HEK293 (cell line): ENCODE measurements at regions not wholly inside any gene's neighbourhood (a gene's known extent, or its start where the extent isn't known, plus 50 kb on each side); places are given as distances from the start of the nearest gene placed in this dataset.

Experiments
- CTCF ChIA-PET: fragments of 350-600 bp; formaldehyde crosslinking; extraction: SDS; loops from one replicate; lab custom pipeline; 2021; ENCODE audit warnings: antibody characterized with exemption; lab: Yijun Ruan, JAX
- POLR2A ChIA-PET: fragments of 300-600 bp; formaldehyde crosslinking; extraction: SDS; loops from one replicate; lab custom pipeline; 2020; ENCODE audit warnings: antibody characterized with exemption, inconsistent platforms; lab: Yijun Ruan, JAX
- H3K27ac ChIP-seq: fragments of 200-500 bp; sonication (Bioruptor generic); 2 replicates; pipeline ENCODE4 v1.5.1; 2014; ENCODE audit warnings: low read depth, low read length, control low read depth, inconsistent platforms; ENCODE audit errors: extremely low read depth
- H3K36me3 ChIP-seq, 2 experiments: fragments of 200-500 bp in 1 of 2; sonication (Bioruptor generic) in 1 of 2; 1 replicate in 1 of 2; 2 replicates in 1 of 2; pipeline ENCODE4 v1.5.1; 2014 to 2017; ENCODE audit warnings: inconsistent platforms in 2 of 2, low read length in 2 of 2; ENCODE audit not compliant: control insufficient read depth in 2 of 2, insufficient read depth in 1 of 2
- H3K4me1 ChIP-seq: fragments of 200-500 bp; sonication (Bioruptor generic); 2 replicates; pipeline ENCODE4 v1.5.1; 2014; ENCODE audit warnings: mild to moderate bottlenecking, low read length, inconsistent platforms; ENCODE audit not compliant: control insufficient read depth, insufficient read depth
- H3K4me3 ChIP-seq: 2 replicates; pipeline ENCODE4 v1.5.1; 2011; ENCODE audit warnings: low read depth, mild to moderate bottlenecking, control low read depth, low read length, moderate library complexity
- H3K9me3 ChIP-seq: fragments of 200-500 bp; sonication (Bioruptor generic); 2 replicates; pipeline ENCODE4 v1.5.1; 2014; ENCODE audit warnings: low read depth, low read length, inconsistent platforms; ENCODE audit not compliant: control insufficient read depth, insufficient read depth
- HOXD13 ChIP-seq: sonication (generic); formaldehyde crosslinking; IDR thresholded peaks from 2 replicates; pipeline ENCODE4 v1.8.0; 2022; ENCODE audit warnings: missing genetic modification reagents, borderline replicate concordance
- KLF7 ChIP-seq: fragments of 450-650 bp; formaldehyde crosslinking; IDR thresholded peaks from 2 replicates; pipeline ENCODE4 v1.5.1; 2016; ENCODE audit warnings: missing biosample characterization, missing genetic modification characterization, borderline replicate concordance
- MEIS1 ChIP-seq: sonication (generic); formaldehyde crosslinking; IDR thresholded peaks from 2 replicates; pipeline ENCODE4 v1.8.1; 2022; ENCODE audit warnings: missing genetic modification reagents, mild to moderate bottlenecking, borderline replicate concordance
- OVOL3 ChIP-seq: fragments of 450-650 bp; formaldehyde crosslinking; IDR thresholded peaks from 2 replicates; pipeline ENCODE4 v1.5.1; 2016; ENCODE audit warnings: missing biosample characterization, missing genetic modification characterization
- PRDM1 ChIP-seq: fragments of 450-650 bp; formaldehyde crosslinking; IDR thresholded peaks from 2 replicates; pipeline ENCODE4; 2016; ENCODE audit warnings: missing biosample characterization, missing genetic modification characterization
- SALL2 ChIP-seq: fragments of 450-650 bp; formaldehyde crosslinking; IDR thresholded peaks from 2 replicates; pipeline ENCODE4 v1.5.0; 2017; ENCODE audit warnings: missing biosample characterization, mild to moderate bottlenecking, missing genetic modification characterization, borderline replicate concordance
- ZNF114 ChIP-seq: fragments of 450-650 bp; formaldehyde crosslinking; IDR thresholded peaks from 2 replicates; pipeline ENCODE4 v1.5.0; 2017; ENCODE audit warnings: missing biosample characterization, missing genetic modification characterization
- ZNF501 ChIP-seq: fragments of 450-650 bp; formaldehyde crosslinking; IDR thresholded peaks from 2 replicates; pipeline ENCODE4 v1.5.1; 2016; ENCODE audit warnings: missing biosample characterization, missing genetic modification characterization
- ZNF596 ChIP-seq: fragments of 450-650 bp; IDR thresholded peaks from 2 replicates; pipeline ENCODE4 v1.5.0; 2018; ENCODE audit warnings: missing biosample characterization, mild to moderate bottlenecking, missing genetic modification characterization, moderate library complexity
- ZNF621 ChIP-seq: fragments of 450-650 bp; formaldehyde crosslinking; IDR thresholded peaks from 2 replicates; pipeline ENCODE4 v1.5.1; 2017; ENCODE audit warnings: missing biosample characterization, missing genetic modification characterization
- ZNF658 ChIP-seq: fragments of 450-650 bp; formaldehyde crosslinking; IDR thresholded peaks from 2 replicates; pipeline ENCODE4; 2016; ENCODE audit warnings: missing biosample characterization, missing genetic modification characterization
- ZNF670 ChIP-seq: fragments of 450-650 bp; formaldehyde crosslinking; IDR thresholded peaks from 2 replicates; pipeline ENCODE4 v1.5.1; 2016; ENCODE audit warnings: missing biosample characterization, missing genetic modification characterization, low read depth
- ZNF768 ChIP-seq: fragments of 450-650 bp; formaldehyde crosslinking; IDR thresholded peaks from 2 replicates; pipeline ENCODE4 v1.5.1; 2018; ENCODE audit warnings: missing biosample characterization, mild to moderate bottlenecking, missing genetic modification characterization
- ZNF830 ChIP-seq: fragments of 450-650 bp; IDR thresholded peaks from 2 replicates; pipeline ENCODE4 v1.5.0; 2018; ENCODE audit warnings: missing biosample characterization, missing genetic modification characterization, low read depth, mild to moderate bottlenecking, moderate library complexity
- TF ChIP-seq, protein P1 (sequence below): fragments of 450-650 bp; formaldehyde crosslinking; IDR thresholded peaks from 2 replicates; pipeline ENCODE4 v1.5.1; 2016; ENCODE audit warnings: missing biosample characterization, missing genetic modification characterization
- TF ChIP-seq, protein P2 (sequence below): fragments of 450-650 bp; formaldehyde crosslinking; conservative IDR thresholded peaks from 2 replicates; pipeline ENCODE4 v1.5.1; 2016; ENCODE audit warnings: low read depth, missing biosample characterization, missing genetic modification characterization
- TF ChIP-seq, protein P3 (sequence below): fragments of 450-650 bp; formaldehyde crosslinking; IDR thresholded peaks from 2 replicates; pipeline ENCODE4 v1.5.1; 2017; ENCODE audit warnings: missing biosample characterization, missing genetic modification characterization
- TF ChIP-seq, protein P4 (sequence below): fragments of 450-650 bp; formaldehyde crosslinking; IDR thresholded peaks from 2 replicates; pipeline ENCODE4 v1.5.1; 2016; ENCODE audit warnings: missing biosample characterization, missing genetic modification characterization
- TF ChIP-seq, protein P5 (sequence below): fragments of 450-650 bp; formaldehyde crosslinking; IDR thresholded peaks from 2 replicates; pipeline ENCODE4 v1.5.1; 2016; ENCODE audit warnings: missing biosample characterization, missing genetic modification characterization, low read depth

DNA sequence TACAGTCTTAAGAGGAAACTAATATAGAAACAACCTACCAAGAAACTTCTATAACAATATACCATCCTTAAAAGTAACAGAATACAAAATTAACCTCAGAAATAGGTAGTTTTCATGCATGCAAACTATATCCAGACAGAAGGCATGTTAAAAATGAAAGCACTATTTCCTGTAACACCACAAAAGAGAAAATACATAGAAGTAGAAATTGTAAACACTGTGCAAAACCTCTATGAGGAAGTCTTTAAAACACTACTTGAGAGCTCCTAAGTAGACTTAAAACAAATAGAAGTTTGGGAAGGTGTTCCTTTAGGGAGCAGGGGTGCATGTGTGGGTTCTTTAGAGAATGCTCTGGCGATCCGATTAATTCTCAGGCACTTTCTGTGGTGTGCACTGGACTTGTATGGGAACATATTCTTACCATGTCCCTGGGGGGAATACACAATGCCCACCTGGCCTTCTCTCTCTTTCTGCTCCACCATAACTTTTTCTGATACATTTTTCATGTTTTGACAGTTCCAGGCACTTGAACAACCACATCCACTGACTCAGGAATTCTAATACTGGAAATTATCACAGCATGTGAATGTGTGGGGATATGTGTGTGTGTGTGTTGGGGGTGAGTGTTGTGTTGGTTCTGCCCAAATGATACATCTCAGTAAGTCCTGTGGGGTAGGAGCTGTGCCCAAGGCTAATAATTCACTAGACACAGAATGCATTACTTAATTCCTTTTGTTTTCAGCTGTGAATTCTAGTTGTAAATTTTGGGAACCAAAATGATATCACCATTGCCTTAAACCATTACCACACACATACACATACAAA, 866.3 kb upstream of the B3GALT2 start:
- H3K36me3 ChIP-seq, result no peaks in the 10 kb centered on the region
- no peak overlapping the region for H3K27ac ChIP-seq
- H3K4me3 ChIP-seq, result no peak overlapping the region
- ChIA-PET POLR2A (no interaction called here), CTCF (no interaction called here)
- H3K4me1 ChIP-seq, result no peaks in the 10 kb centered on the region
- TF ChIP-seq ZNF596 (tag by site-specific recombination), result no peak
- TF ChIP-seq ZNF670 (tag by site-specific recombination), result no peak
- TF ChIP-seq, protein P1, sequence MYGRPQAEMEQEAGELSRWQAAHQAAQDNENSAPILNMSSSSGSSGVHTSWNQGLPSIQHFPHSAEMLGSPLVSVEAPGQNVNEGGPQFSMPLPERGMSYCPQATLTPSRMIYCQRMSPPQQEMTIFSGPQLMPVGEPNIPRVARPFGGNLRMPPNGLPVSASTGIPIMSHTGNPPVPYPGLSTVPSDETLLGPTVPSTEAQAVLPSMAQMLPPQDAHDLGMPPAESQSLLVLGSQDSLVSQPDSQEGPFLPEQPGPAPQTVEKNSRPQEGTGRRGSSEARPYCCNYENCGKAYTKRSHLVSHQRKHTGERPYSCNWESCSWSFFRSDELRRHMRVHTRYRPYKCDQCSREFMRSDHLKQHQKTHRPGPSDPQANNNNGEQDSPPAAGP (tag by site-specific recombination), result no peak
- no peaks in the 10 kb centered on the region for H3K9me3 ChIP-seq

DNA sequence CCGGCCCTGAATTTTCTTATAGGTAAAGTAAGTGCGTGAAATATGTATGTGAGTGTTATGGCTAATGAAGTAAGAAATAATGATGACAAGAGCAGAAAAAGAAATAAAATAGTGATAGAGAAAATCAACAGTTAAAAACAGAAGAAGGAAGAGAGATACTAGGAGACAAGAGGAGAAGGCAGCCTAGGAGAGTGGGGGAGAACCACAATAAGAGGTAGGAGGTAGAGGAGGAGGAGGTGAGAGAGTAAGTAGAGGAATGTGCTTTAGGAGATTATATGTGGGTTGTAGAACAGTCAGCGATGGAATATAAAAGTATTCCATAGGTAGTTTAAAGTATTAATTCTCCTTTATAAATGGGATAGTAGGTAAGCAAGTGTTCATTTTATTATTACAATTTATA, 861.5 kb upstream of the B3GALT2 start:
- TF ChIP-seq ZNF830 (tag by site-specific recombination), result no peak
- TF ChIP-seq, protein P2, sequence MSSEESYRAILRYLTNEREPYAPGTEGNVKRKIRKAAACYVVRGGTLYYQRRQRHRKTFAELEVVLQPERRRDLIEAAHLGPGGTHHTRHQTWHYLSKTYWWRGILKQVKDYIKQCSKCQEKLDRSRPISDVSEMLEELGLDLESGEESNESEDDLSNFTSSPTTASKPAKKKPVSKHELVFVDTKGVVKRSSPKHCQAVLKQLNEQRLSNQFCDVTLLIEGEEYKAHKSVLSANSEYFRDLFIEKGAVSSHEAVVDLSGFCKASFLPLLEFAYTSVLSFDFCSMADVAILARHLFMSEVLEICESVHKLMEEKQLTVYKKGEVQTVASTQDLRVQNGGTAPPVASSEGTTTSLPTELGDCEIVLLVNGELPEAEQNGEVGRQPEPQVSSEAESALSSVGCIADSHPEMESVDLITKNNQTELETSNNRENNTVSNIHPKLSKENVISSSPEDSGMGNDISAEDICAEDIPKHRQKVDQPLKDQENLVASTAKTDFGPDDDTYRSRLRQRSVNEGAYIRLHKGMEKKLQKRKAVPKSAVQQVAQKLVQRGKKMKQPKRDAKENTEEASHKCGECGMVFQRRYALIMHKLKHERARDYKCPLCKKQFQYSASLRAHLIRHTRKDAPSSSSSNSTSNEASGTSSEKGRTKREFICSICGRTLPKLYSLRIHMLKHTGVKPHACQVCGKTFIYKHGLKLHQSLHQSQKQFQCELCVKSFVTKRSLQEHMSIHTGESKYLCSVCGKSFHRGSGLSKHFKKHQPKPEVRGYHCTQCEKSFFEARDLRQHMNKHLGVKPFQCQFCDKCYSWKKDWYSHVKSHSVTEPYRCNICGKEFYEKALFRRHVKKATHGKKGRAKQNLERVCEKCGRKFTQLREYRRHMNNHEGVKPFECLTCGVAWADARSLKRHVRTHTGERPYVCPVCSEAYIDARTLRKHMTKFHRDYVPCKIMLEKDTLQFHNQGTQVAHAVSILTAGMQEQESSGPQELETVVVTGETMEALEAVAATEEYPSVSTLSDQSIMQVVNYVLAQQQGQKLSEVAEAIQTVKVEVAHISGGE (tag by site-specific recombination), result no peak
- no peak for TF ChIP-seq ZNF768 (tag by site-specific recombination)
- no peak for TF ChIP-seq PRDM1
- TF ChIP-seq, protein P3, sequence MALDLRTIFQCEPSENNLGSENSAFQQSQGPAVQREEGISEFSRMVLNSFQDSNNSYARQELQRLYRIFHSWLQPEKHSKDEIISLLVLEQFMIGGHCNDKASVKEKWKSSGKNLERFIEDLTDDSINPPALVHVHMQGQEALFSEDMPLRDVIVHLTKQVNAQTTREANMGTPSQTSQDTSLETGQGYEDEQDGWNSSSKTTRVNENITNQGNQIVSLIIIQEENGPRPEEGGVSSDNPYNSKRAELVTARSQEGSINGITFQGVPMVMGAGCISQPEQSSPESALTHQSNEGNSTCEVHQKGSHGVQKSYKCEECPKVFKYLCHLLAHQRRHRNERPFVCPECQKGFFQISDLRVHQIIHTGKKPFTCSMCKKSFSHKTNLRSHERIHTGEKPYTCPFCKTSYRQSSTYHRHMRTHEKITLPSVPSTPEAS (tag by site-specific recombination), result no peak
- POLR2A ChIA-PET, result no interaction called here

DNA sequence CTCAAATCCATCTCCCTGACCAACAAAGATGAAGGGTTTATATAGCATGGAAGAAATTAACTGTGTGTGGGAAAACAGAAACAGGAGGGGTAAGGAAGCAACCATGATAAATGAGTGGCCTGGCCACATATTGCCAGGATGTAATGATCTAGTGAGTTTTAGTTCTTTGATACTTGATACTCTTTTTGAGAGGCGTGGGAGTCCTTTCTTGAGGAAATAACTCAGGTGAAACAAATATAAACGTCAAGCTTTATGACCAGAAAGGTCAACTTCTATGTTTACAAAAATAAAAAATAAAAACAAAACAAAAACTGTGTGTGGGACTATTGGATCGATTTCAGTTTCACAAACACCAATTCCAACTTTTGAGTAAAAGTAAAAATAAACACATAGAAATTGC, 860.8 kb upstream of the B3GALT2 start:
- ChIA-PET CTCF (no interaction called here), POLR2A (no interaction called here)
- no peaks in the 10 kb centered on the region for H3K36me3 ChIP-seq
- no peaks in the 10 kb centered on the region for H3K4me1 ChIP-seq
- no peak overlapping the region for H3K27ac ChIP-seq
- no peaks in the 10 kb centered on the region for H3K9me3 ChIP-seq
- H3K4me3 ChIP-seq, result no peak overlapping the region
- TF ChIP-seq, protein P4, sequence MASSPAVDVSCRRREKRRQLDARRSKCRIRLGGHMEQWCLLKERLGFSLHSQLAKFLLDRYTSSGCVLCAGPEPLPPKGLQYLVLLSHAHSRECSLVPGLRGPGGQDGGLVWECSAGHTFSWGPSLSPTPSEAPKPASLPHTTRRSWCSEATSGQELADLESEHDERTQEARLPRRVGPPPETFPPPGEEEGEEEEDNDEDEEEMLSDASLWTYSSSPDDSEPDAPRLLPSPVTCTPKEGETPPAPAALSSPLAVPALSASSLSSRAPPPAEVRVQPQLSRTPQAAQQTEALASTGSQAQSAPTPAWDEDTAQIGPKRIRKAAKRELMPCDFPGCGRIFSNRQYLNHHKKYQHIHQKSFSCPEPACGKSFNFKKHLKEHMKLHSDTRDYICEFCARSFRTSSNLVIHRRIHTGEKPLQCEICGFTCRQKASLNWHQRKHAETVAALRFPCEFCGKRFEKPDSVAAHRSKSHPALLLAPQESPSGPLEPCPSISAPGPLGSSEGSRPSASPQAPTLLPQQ (tag by site-specific recombination), result no peak
- TF ChIP-seq ZNF621 (no peak), ZNF501 (no peak), ZNF114 (tag by site-specific recombination) (no peak), KLF7 (tag by site-specific recombination) (no peak), SALL2 (tag by site-specific recombination) (no peak), ZNF658 (no peak), OVOL3 (tag by site-specific recombination) (no peak), MEIS1 (no peak), HOXD13 (CRISPR knock-in tag) (no peak)
- TF ChIP-seq, protein P5, sequence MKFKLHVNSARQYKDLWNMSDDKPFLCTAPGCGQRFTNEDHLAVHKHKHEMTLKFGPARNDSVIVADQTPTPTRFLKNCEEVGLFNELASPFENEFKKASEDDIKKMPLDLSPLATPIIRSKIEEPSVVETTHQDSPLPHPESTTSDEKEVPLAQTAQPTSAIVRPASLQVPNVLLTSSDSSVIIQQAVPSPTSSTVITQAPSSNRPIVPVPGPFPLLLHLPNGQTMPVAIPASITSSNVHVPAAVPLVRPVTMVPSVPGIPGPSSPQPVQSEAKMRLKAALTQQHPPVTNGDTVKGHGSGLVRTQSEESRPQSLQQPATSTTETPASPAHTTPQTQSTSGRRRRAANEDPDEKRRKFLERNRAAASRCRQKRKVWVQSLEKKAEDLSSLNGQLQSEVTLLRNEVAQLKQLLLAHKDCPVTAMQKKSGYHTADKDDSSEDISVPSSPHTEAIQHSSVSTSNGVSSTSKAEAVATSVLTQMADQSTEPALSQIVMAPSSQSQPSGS, result no peak

More for the DNA sequence above, 861.5 kb upstream of the B3GALT2 start:
- Histone ChIP-seq H3K36me3 (no peaks in the 10 kb centered on the region), H3K4me1 (no peaks in the 10 kb centered on the region), H3K27ac (no peak overlapping the region), H3K4me3 (no peak overlapping the region), H3K9me3 (no peaks in the 10 kb centered on the region)
- CTCF ChIA-PET, result no interaction called here
